Panc1 (cell line): ENCODE measurements at regions not wholly inside any gene's neighbourhood (a gene's known extent, or its start where the extent isn't known, plus 50 kb on each side); places are given as distances from the start of the nearest gene placed in this dataset.

Experiments used
- TF ChIP-seq, protein P1 (sequence below): fragments of 450-650 bp; IDR thresholded peaks from 2 replicates; pipeline ENCODE4 v1.5.1; 2017; ENCODE audit warnings: mild to moderate bottlenecking
- TF ChIP-seq, protein P2 (sequence below), 2 experiments: IDR thresholded peaks; 2 replicates each; pipeline ENCODE4 v1.6.1; 2011 to 2012; ENCODE audit warnings: low read depth in 2 of 2, control low read depth in 1 of 2, low read length in 1 of 2, mild to moderate bottlenecking in 1 of 2, moderate library complexity in 1 of 2; ENCODE audit not compliant: insufficient read depth in 1 of 2

DNA sequence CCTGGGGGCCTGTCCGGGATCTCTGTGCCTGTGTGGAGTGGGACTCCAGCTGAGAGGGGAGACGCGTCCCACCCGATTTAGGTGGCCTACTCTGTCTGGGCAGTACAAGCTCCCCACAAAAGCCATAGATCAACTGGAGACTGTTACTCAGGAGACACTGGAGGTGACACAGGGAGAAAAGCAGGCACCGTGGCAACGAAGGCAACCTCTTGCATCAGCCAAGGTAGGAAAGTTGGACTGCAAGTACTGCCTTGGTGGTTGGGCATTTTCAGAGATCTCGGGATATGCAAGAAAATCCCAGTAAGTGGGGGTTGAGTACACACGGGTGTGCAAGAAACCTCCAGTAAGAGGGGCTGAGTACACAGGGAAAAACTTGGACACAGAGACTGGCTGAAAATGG, 1060.0 kb upstream of the MIR17HG start:
- TF ChIP-seq, protein P1, sequence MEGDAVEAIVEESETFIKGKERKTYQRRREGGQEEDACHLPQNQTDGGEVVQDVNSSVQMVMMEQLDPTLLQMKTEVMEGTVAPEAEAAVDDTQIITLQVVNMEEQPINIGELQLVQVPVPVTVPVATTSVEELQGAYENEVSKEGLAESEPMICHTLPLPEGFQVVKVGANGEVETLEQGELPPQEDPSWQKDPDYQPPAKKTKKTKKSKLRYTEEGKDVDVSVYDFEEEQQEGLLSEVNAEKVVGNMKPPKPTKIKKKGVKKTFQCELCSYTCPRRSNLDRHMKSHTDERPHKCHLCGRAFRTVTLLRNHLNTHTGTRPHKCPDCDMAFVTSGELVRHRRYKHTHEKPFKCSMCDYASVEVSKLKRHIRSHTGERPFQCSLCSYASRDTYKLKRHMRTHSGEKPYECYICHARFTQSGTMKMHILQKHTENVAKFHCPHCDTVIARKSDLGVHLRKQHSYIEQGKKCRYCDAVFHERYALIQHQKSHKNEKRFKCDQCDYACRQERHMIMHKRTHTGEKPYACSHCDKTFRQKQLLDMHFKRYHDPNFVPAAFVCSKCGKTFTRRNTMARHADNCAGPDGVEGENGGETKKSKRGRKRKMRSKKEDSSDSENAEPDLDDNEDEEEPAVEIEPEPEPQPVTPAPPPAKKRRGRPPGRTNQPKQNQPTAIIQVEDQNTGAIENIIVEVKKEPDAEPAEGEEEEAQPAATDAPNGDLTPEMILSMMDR, result no peak
- TF ChIP-seq, protein P2, sequence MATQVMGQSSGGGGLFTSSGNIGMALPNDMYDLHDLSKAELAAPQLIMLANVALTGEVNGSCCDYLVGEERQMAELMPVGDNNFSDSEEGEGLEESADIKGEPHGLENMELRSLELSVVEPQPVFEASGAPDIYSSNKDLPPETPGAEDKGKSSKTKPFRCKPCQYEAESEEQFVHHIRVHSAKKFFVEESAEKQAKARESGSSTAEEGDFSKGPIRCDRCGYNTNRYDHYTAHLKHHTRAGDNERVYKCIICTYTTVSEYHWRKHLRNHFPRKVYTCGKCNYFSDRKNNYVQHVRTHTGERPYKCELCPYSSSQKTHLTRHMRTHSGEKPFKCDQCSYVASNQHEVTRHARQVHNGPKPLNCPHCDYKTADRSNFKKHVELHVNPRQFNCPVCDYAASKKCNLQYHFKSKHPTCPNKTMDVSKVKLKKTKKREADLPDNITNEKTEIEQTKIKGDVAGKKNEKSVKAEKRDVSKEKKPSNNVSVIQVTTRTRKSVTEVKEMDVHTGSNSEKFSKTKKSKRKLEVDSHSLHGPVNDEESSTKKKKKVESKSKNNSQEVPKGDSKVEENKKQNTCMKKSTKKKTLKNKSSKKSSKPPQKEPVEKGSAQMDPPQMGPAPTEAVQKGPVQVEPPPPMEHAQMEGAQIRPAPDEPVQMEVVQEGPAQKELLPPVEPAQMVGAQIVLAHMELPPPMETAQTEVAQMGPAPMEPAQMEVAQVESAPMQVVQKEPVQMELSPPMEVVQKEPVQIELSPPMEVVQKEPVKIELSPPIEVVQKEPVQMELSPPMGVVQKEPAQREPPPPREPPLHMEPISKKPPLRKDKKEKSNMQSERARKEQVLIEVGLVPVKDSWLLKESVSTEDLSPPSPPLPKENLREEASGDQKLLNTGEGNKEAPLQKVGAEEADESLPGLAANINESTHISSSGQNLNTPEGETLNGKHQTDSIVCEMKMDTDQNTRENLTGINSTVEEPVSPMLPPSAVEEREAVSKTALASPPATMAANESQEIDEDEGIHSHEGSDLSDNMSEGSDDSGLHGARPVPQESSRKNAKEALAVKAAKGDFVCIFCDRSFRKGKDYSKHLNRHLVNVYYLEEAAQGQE (IDR thresholded peaks at IDR 0.05; ENCODE audit: insufficient read depth in 1 of 2, low read depth in 2 of 2, low read length in 1 of 2), result no peak
